ENCODE measurements at regions not wholly inside any gene's neighbourhood (a gene's known extent, or its start where the extent isn't known, plus 50 kb on each side); places are given as distances from the start of the nearest gene placed in this dataset.

- POLR2A ChIA-PET: no interaction called here
Measured at GRCh38 chr21:17911628-17912027, 92.5 kb upstream of the C21orf91 start.

GRCh38 chr21:17903929-17904639, 84.9 kb upstream of the C21orf91 start:
- ChIA-PET POLR2A (no interaction called here), CTCF (interaction anchor here (0.9 to 1.8 kb wide), 3 partner anchors 22 to 228 kb away, joined by 3 to 6 read pairs (median 4); no protein-coding TSS in a partner anchor)

More at GRCh38 chr21:17911628-17912027, 92.5 kb upstream of the C21orf91 start:
- CTCF ChIA-PET: interaction anchor here (0.6 to 0.7 kb wide), 2 partner anchors 94 to 456 kb away, joined by 3 read pairs; no protein-coding TSS in a partner anchor

- POLR2A ChIA-PET: no interaction called here
- CTCF ChIA-PET: interaction anchor here (0.9 to 1.8 kb wide), 3 partner anchors 23 to 227 kb away, joined by 3 to 6 read pairs (median 4); no protein-coding TSS in a partner anchor
Measured at GRCh38 chr21:17903029-17903806, 84.1 kb upstream of the C21orf91 start.

GRCh38 chr21:17901458-17902079, 82.4 kb upstream of the C21orf91 start:
- CTCF ChIA-PET: no interaction called here
- POLR2A ChIA-PET: no interaction called here

- POLR2A ChIA-PET: no interaction called here
- CTCF ChIA-PET: no interaction called here
Measured at GRCh38 chr21:17900990-17901385, 81.8 kb upstream of the C21orf91 start.

GRCh38 chr21:17900281-17900989, 81.3 kb upstream of the C21orf91 start:
- CTCF ChIA-PET: interaction anchor here (1.3 to 1.4 kb wide), 2 partner anchors 221 to 223 kb away, joined by 3 read pairs; no protein-coding TSS in a partner anchor
- POLR2A ChIA-PET: no interaction called here

GRCh38 chr21:17889171-17889570, 70.0 kb upstream of the C21orf91 start:
- ChIA-PET POLR2A (no interaction called here), CTCF (interaction anchor here (2.1 kb wide), 1 partner anchor 14 kb away, joined by 4 read pairs; no protein-coding TSS in a partner anchor)

- CTCF ChIA-PET: no interaction called here
Measured at GRCh38 chr21:17869115-17869514, 50.0 kb upstream of the C21orf91 start.

More at GRCh38 chr21:17869115-17869514, 50.0 kb upstream of the C21orf91 start:
- POLR2A ChIA-PET: no interaction called here
